Stomach (tissue), 8 donors: ENCODE measurements at regions not wholly inside any gene's neighbourhood (a gene's known extent, or its start where the extent isn't known, plus 50 kb on each side); places are given as distances from the start of the nearest gene placed in this dataset.

Experiments
- DNase-seq, 2 donors: peaks; one replicate each; pipeline versions ENCODE4 v3.0.0 to v3.0.0-alpha.2; 2013 to 2019
- H3K27ac ChIP-seq, 5 donors: fragments of 200-600 bp in 4 of 5; sonication (generic) in 4 of 5; one replicate each; pipeline ENCODE4 v1.5.1; 2013 to 2019; ENCODE audit warnings: mild to moderate bottlenecking in 1 of 5, moderate library complexity in 1 of 5
- H3K27me3 ChIP-seq, 3 donors: fragments of 200-600 bp; sonication (generic); one replicate each; pipeline ENCODE4 v1.5.1; 2017 to 2019; ENCODE audit warnings: mixed run types in 1 of 3
- H3K36me3 ChIP-seq, 4 donors: fragments of 200-600 bp; sonication (generic); 1 replicate in 3 of 4; 2 replicates in 1 of 4; pipeline ENCODE4 v1.5.1; 2016 to 2019
- H3K4me1 ChIP-seq, 4 donors: fragments of 200-600 bp; sonication (generic); one replicate each; pipeline ENCODE4 v1.5.1; 2016 to 2019
- H3K4me3 ChIP-seq, 4 donors: fragments of 200-600 bp; sonication (generic) in 3 of 4; one replicate each; pipeline ENCODE4 v1.5.1; 2016 to 2019; ENCODE audit warnings: mild to moderate bottlenecking in 1 of 4
- H3K9me3 ChIP-seq, 4 donors: fragments of 200-600 bp; sonication (generic); one replicate each; pipeline ENCODE4 v1.5.1; 2016 to 2019
- CTCF ChIP-seq, 7 experiments: fragments of 450-650 bp in 4 of 7; fragments of 200-600 bp in 3 of 7; sonication (generic) in 3 of 7; IDR thresholded peaks; one replicate each; pipeline ENCODE4 v1.5.1; 2016 to 2019; ENCODE audit warnings: antibody characterized with exemption in 7 of 7, control low read depth in 2 of 7, mild to moderate bottlenecking in 1 of 7
- EP300 ChIP-seq: sonication (generic); formaldehyde crosslinking; IDR thresholded peaks from one replicate; pipeline ENCODE4 v1.6.1; 2017; ENCODE audit warnings: antibody characterized with exemption
- POLR2A ChIP-seq, 4 donors: fragments of 450-650 bp; IDR thresholded peaks; one replicate each; pipeline ENCODE4 v1.6.1; 2016; ENCODE audit warnings: antibody characterized with exemption in 4 of 4, control low read depth in 2 of 4, mild to moderate bottlenecking in 1 of 4, moderate library complexity in 1 of 4
- POLR2AphosphoS5 ChIP-seq, 3 donors: sonication (generic); formaldehyde crosslinking; IDR thresholded peaks; one replicate each; pipeline ENCODE4 v1.6.1; 2016; ENCODE audit warnings: antibody characterized with exemption in 3 of 3
- WGBS, 5 donors: extraction: QIAGEN DNeasy Blood & Tissue Kit in 3 of 5; methylation state at CpG; one replicate each; pipeline versions ENCODE4 v1.1.5 to v1.1.7; 2013 to 2018; 5-methylcytosine and 5-hydroxymethylcytosine counted together
- intact Hi-C: fragments of 100-400 bp; cut with DNase I; formaldehyde crosslinking; loops from one replicate; pipeline ENCODE4 v1.15.1; 2023; ENCODE audit warnings: low total_unique reads
- donor health status: healthy with polysubstance abuse.
- donor health status: Bipolar disorder and iron deficiency.
- donor health status: healthy.

GRCh38 chr20:47859278-47859677 is 74.0 kb upstream of the SULF2 start:
- Histone ChIP-seq H3K4me1 (peaks cover 0 to 9% (median 0%) of the 10 kb centered on the region in 4 donors), H3K9me3 (peaks cover 0 to 7% (median 2%) of the 10 kb centered on the region in 4 donors), H3K27me3 (peaks cover 0 to 5% (median 0%) of the 10 kb centered on the region in 3 donors), H3K36me3 (no peaks in the 10 kb centered on the region), H3K4me3 (no peak overlapping the region), H3K27ac (no peak overlapping the region)
- DNase-seq = no peak
- intact Hi-C loops = no loop called here
- WGBS, 5 donors = 74 to 92% (median 85%) methylated on average over 6 of the region's 6 CpGs
- TF ChIP-seq EP300 (no peak), POLR2A (IDR thresholded peaks at IDR 0.05) (no peak), POLR2AphosphoS5 (IDR thresholded peaks at IDR 0.05) (no peak), CTCF (IDR thresholded peaks at IDR 0.05) (no peak)

- H3K36me3 ChIP-seq = no peaks in the 10 kb centered on the region
- no peak for TF ChIP-seq CTCF (IDR thresholded peaks at IDR 0.05)
- no peak for TF ChIP-seq EP300
- TF ChIP-seq POLR2A (IDR thresholded peaks at IDR 0.05) = no peak
- no peak for TF ChIP-seq POLR2AphosphoS5 (IDR thresholded peaks at IDR 0.05)
- no peak overlapping the region for H3K4me3 ChIP-seq
- H3K27ac ChIP-seq = peak overlapping the region in 2 of 5 donors; percentile 32 to 53
- H3K27me3 ChIP-seq = peaks cover 0 to 12% (median 0%) of the 10 kb centered on the region in 3 donors
- intact Hi-C loops = no loop called here
- peaks cover 0 to 9% (median 0%) of the 10 kb centered on the region in 4 donors for H3K4me1 ChIP-seq
- peak in 1 of 2 donors; percentile 80 for DNase-seq
- WGBS, 5 donors = 29 to 41% (median 40%) methylated on average over 17 of the region's 17 CpGs
- H3K9me3 ChIP-seq = peaks cover 0 to 3% (median 1%) of the 10 kb centered on the region in 4 donors
Measured at GRCh38 chr20:47857569-47858464, 72.5 kb upstream of the SULF2 start.

GRCh38 chr20:47857187-47857568 is 71.9 kb upstream of the SULF2 start:
- Histone ChIP-seq H3K9me3 (peaks cover 0 to 3% (median 0%) of the 10 kb centered on the region in 4 donors), H3K27me3 (peaks cover 0 to 13% (median 0%) of the 10 kb centered on the region in 3 donors), H3K4me1 (peaks cover 0 to 9% (median 0%) of the 10 kb centered on the region in 4 donors), H3K36me3 (no peaks in the 10 kb centered on the region), H3K27ac (peak overlapping the region in 2 of 5 donors; percentile 32 to 53), H3K4me3 (no peak overlapping the region)
- DNase-seq = no peak
- TF ChIP-seq EP300 (no peak), POLR2AphosphoS5 (IDR thresholded peaks at IDR 0.05) (no peak), POLR2A (IDR thresholded peaks at IDR 0.05) (no peak), CTCF (IDR thresholded peaks at IDR 0.05) (no peak)
- intact Hi-C loops = no loop called here
- WGBS, 5 donors = 49 to 66% (median 53%) methylated on average over 5 to 8 of the region's 8 CpGs

- no peak for TF ChIP-seq POLR2AphosphoS5 (IDR thresholded peaks at IDR 0.05)
- TF ChIP-seq POLR2A (IDR thresholded peaks at IDR 0.05) = no peak
- TF ChIP-seq EP300 = no peak
- no peak for TF ChIP-seq CTCF (IDR thresholded peaks at IDR 0.05)
- intact Hi-C loops = no loop called here
- no peaks in the 10 kb centered on the region for H3K36me3 ChIP-seq
- peaks cover 0 to 24% (median 0%) of the 10 kb centered on the region in 3 donors for H3K27me3 ChIP-seq
- no peak overlapping the region for H3K27ac ChIP-seq
- 92 to 100% (median 98%) methylated on average over 4 of the region's 4 CpGs for WGBS, 5 donors
- H3K4me3 ChIP-seq = no peak overlapping the region
- peaks cover 0 to 9% (median 0%) of the 10 kb centered on the region in 4 donors for H3K4me1 ChIP-seq
- DNase-seq = no peak
- peaks cover 0 to 3% (median 0%) of the 10 kb centered on the region in 4 donors for H3K9me3 ChIP-seq
Measured at GRCh38 chr20:47855799-47856198, 70.5 kb upstream of the SULF2 start.
